Thymus (tissue), 11 donors: ENCODE measurements at regions not wholly inside any gene's neighbourhood (a gene's known extent, or its start where the extent isn't known, plus 50 kb on each side); places are given as distances from the start of the nearest gene placed in this dataset.

Experiments used
- DNase-seq, 9 donors: peaks; one replicate each; pipeline ENCODE4 v3.0.0-alpha.2; 2013; ENCODE audit warnings: low spot score in 9 of 9, low read depth in 6 of 9, missing footprints in 1 of 9
- H3K27ac ChIP-seq, 2 donors: one replicate each; pipeline ENCODE4 v1.5.1; 2013; ENCODE audit warnings: control low read depth in 1 of 2, low read depth in 1 of 2, low read length in 1 of 2, mild to moderate bottlenecking in 1 of 2, moderate library complexity in 1 of 2
- H3K27me3 ChIP-seq, 2 donors: one replicate each; pipeline ENCODE4 v1.5.1; 2013; ENCODE audit warnings: low read length in 1 of 2; ENCODE audit not compliant: control insufficient read depth in 2 of 2, insufficient read depth in 1 of 2
- H3K36me3 ChIP-seq, 2 donors: one replicate each; pipeline ENCODE4 v1.5.1; 2013; ENCODE audit warnings: low read length in 1 of 2, mild to moderate bottlenecking in 1 of 2, moderate library complexity in 1 of 2; ENCODE audit not compliant: control insufficient read depth in 2 of 2, insufficient read depth in 2 of 2
- H3K4me1 ChIP-seq, 2 donors: one replicate each; pipeline ENCODE4 v1.5.1; 2013; ENCODE audit warnings: low read length in 2 of 2; ENCODE audit not compliant: control insufficient read depth in 2 of 2, insufficient read depth in 2 of 2
- H3K4me3 ChIP-seq, 2 donors: one replicate each; pipeline ENCODE4 v1.5.1; 2013; ENCODE audit warnings: low read length in 2 of 2, control low read depth in 1 of 2, mild to moderate bottlenecking in 1 of 2
- H3K9me3 ChIP-seq, 2 donors: one replicate each; pipeline ENCODE4 v1.5.1; 2013; ENCODE audit warnings: low read length in 1 of 2, mild to moderate bottlenecking in 1 of 2; ENCODE audit not compliant: control insufficient read depth in 2 of 2, insufficient read depth in 1 of 2
- WGBS: extraction: QIAGEN DNeasy Blood & Tissue Kit; methylation state at CpG from one replicate; pipeline ENCODE4 v1.1.7; 2013; 5-methylcytosine and 5-hydroxymethylcytosine counted together
- donor health status: healthy.

DNA sequence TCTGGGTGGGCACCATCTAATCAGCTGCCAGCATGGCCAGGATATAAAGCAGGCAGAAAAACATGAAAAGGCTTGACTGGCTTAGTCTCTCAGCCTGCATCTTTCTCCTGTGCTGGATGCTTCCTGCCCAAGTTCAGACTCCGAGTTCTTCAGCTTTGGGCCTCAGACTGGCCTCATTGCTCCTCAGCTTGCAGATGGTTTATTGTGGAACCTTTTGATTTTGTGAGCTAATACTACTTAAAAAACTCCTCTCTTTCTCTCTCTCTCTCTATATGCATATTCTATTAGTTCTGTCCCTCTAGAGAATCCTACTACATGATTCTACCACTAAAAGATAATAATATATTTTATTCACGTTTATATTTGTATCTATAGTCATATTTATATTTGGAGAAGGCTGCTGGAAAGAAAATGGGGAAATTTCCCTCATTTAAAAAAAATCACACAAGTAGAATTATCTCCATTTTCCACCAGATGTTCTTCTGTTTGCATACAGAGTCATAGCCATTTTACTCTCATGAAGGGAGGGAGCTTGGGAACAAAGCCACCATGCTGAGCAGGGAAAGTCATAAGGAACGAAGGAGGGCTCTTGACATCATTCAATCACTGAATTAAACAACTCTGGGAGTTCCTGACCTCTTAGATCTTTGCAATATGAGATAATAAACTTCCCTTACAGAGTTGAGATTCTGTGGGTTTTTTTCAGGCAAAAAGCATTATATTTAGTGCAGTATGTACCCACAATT lies 1137.4 kb upstream of the CDH18 start:
- Histone ChIP-seq H3K9me3 (peaks cover 0 to 9% of the 10 kb centered on the region in 2 donors), H3K36me3 (no peaks in the 10 kb centered on the region), H3K27ac (no peak overlapping the region), H3K4me1 (no peaks in the 10 kb centered on the region), H3K27me3 (no peaks in the 10 kb centered on the region), H3K4me3 (no peak overlapping the region)
- WGBS = 78% methylated on average over 3 of the region's 3 CpGs
- DNase-seq = no peak

DNA sequence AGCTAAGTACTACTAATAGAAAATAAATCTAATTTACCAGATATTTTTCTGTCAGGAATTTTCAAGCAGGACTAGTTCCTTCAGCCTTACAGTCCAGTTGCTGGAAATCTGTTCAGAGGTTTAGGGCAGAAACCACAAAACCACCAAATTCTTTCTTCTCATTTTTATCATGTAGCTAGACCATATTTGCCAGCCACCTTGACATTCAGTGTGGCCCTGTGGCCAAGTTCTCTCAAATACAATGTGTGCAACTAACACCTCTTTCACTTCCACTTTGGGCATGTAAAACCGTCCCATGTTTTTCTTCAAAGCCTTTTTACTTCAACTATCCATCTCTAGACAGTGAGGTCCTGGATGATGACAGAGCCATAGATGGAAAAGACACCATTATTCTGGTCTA lies 1133.2 kb upstream of the CDH18 start:
- no peaks in the 10 kb centered on the region for H3K27me3 ChIP-seq
- WGBS = 67% methylated on average over 1 of the region's 1 CpG
- no peak overlapping the region for H3K27ac ChIP-seq
- H3K4me1 ChIP-seq = no peaks in the 10 kb centered on the region
- no peaks in the 10 kb centered on the region for H3K36me3 ChIP-seq
- no peak overlapping the region for H3K4me3 ChIP-seq
- DNase-seq = no peak
- peaks cover 0 to 5% of the 10 kb centered on the region in 2 donors for H3K9me3 ChIP-seq

DNA sequence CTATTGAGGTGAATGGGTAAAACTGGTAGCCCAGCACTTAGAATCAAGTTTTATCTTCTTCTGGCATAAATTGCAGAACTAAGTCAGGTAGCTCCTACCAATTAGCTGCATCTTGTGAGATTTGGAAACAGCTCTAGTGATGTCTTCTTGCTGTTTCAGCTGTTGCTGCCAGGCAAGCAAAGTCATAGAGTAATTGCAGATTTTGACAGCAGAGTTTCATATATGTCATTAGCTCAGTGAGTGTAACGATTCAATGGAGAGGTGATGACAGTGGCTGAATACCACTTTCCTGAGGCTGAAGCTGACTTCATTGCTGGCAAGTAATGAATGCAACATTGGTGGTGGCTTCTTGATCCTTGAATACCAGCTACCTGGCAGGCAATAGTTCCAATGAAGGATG lies 1109.7 kb upstream of the CDH18 start:
- H3K9me3 ChIP-seq = peaks cover 0 to 4% of the 10 kb centered on the region in 2 donors
- no peaks in the 10 kb centered on the region for H3K27me3 ChIP-seq
- H3K4me3 ChIP-seq = no peak overlapping the region
- H3K4me1 ChIP-seq = no peaks in the 10 kb centered on the region
- 92% methylated on average over 1 of the region's 1 CpG for WGBS
- no peak for DNase-seq
- H3K27ac ChIP-seq = no peak overlapping the region
- H3K36me3 ChIP-seq = no peaks in the 10 kb centered on the region

DNA sequence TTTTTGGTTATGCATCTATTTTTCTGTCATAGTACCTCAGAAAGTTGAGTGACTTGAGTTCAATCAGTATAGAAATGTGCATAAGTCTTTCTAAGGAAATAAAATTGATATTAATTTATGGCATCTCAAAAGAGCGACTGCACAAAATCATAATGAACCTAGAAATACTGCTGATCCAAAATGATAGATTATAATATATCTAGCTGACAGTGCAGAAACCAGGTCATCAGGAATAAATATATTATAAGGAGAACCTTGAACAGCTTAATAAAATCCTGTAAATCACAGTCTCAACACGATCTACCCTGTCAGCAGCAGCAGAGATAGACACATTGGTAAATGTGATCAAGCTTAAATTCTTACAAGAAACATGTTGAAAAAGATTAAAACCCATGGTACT lies 1106.6 kb upstream of the CDH18 start:
- Histone ChIP-seq H3K27ac (no peak overlapping the region), H3K36me3 (no peaks in the 10 kb centered on the region), H3K4me1 (no peaks in the 10 kb centered on the region), H3K27me3 (no peaks in the 10 kb centered on the region), H3K9me3 (peaks cover 0 to 4% of the 10 kb centered on the region in 2 donors), H3K4me3 (no peak overlapping the region)
- no peak for DNase-seq
- WGBS = 89% methylated on average over 2 of the region's 2 CpGs

DNA sequence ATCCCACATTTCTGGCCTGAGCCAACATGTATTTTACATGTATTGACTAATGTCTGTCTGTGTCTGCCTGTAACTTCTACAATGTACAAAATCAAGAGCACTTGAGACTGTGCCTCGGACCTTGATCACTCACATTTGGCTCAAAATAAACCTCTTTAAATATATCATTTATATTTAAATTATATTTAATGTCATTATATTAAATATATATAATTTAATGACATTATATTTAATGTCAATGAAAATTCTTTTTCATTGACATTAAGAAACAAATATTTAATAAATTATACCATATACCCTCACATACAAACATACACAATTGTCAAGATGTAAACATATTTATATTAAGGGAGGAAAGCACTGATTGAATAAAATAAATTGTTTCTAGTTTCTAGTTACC lies 1099.8 kb upstream of the CDH18 start:
- WGBS = 87% methylated on average over 1 of the region's 1 CpG
- Histone ChIP-seq H3K4me1 (no peaks in the 10 kb centered on the region), H3K4me3 (no peak overlapping the region), H3K27me3 (no peaks in the 10 kb centered on the region), H3K36me3 (no peaks in the 10 kb centered on the region), H3K9me3 (peaks cover 0 to 3% of the 10 kb centered on the region in 2 donors), H3K27ac (no peak overlapping the region)
- DNase-seq = no peak

DNA sequence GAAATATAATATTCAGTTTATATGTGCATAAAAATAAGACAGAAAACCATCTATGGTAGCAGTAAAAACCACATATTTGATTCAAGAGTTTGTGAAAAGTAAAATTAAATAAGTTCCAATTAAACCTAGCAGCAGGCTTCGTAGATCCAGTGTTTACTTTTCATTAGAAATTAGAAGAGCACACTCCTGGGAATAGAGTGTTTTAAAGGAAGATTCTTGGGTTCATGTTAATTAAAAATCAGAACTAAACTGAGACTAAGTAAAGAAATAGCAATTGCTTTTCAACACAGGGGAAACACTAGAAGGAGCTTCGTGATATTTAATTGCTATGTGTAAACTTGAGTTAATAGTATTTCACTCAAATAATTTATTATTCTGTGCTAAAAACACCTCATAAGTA lies 1097.8 kb upstream of the CDH18 start:
- WGBS = 79% methylated on average over 2 of the region's 2 CpGs

DNA sequence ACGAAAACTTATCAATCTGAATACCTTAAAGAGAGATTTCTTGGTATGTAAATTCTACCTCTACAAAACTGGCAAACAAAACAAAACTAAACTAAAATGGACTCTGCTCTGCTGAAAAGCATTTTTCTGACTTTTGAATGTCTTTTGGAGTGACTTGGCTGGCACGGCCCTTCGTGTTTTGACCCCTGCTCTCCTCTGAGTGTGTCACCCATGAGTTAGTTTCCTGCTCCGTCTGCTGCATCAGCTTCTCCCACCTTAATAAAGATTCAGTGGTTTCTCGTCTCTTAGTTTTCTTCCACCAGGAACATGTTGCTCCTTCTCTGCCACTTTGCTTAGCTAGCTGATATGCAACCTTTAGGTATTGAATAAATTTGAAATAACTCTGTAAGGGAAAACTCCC lies 1084.0 kb upstream of the CDH18 start:
- no peak overlapping the region for H3K27ac ChIP-seq

More for the DNA sequence above, 1097.8 kb upstream of the CDH18 start:
- Histone ChIP-seq H3K27ac (no peak overlapping the region), H3K36me3 (no peaks in the 10 kb centered on the region), H3K4me1 (no peaks in the 10 kb centered on the region), H3K27me3 (no peaks in the 10 kb centered on the region), H3K4me3 (no peak overlapping the region), H3K9me3 (peaks cover 0 to 3% of the 10 kb centered on the region in 2 donors)
- DNase-seq = no peak

DNA sequence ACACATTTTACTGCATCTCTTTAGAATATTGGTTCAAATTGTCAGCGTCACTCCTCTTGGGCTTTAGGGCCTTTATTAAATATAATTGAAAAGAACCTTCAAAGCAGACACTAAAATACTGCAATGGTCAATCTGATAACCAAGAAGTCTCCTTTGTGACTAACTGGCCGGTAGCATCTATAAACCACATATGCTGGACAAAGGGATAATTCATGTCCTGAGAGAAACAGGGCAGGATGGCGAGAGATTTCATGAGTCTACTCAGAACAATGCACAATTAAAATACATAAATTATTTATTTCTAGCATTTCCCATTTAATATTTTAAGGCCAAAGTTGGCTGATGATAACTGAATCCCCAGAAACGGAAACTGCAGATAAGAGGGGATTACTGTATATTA lies 1083.4 kb upstream of the CDH18 start:
- H3K36me3 ChIP-seq = no peaks in the 10 kb centered on the region
- H3K9me3 ChIP-seq = peaks cover 0 to 6% of the 10 kb centered on the region in 2 donors
- no peaks in the 10 kb centered on the region for H3K4me1 ChIP-seq
- WGBS = 96% methylated on average over 4 of the region's 4 CpGs
- H3K4me3 ChIP-seq = no peak overlapping the region
- no peak for DNase-seq
- H3K27ac ChIP-seq = no peak overlapping the region
- H3K27me3 ChIP-seq = no peaks in the 10 kb centered on the region

More for the DNA sequence above, 1084.0 kb upstream of the CDH18 start:
- Histone ChIP-seq H3K4me1 (no peaks in the 10 kb centered on the region), H3K9me3 (peaks cover 0 to 6% of the 10 kb centered on the region in 2 donors), H3K36me3 (no peaks in the 10 kb centered on the region), H3K27me3 (no peaks in the 10 kb centered on the region), H3K4me3 (no peak overlapping the region)
- WGBS = 91% methylated on average over 5 of the region's 5 CpGs
- no peak for DNase-seq

DNA sequence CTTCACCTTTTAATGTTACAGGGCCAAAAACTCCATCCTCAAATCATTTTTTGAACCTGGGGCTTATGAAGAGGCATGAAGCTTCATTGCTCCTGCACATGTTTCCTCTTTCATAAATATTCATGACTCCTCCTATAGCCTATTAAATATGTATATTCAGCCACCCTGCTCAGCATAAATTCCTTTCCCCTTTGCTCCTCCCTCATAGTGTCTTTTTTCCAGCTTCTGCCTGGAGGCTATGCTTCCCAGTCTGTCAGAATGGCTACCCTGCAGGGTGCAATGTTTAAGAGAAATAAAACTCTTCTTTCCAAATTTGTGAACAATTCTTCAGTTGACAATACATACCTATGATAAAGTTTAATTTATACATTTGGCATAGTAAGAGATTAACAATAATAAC lies 1082.9 kb upstream of the CDH18 start:
- Histone ChIP-seq H3K27ac (no peak overlapping the region), H3K4me1 (no peaks in the 10 kb centered on the region), H3K9me3 (peaks cover 0 to 4% of the 10 kb centered on the region in 2 donors), H3K27me3 (no peaks in the 10 kb centered on the region), H3K36me3 (no peaks in the 10 kb centered on the region), H3K4me3 (no peak overlapping the region)
- no peak for DNase-seq
